ENCODE measurements at regions not wholly inside any gene's neighbourhood (a gene's known extent, or its start where the extent isn't known, plus 50 kb on each side); places are given as distances from the start of the nearest gene placed in this dataset.

DNA sequence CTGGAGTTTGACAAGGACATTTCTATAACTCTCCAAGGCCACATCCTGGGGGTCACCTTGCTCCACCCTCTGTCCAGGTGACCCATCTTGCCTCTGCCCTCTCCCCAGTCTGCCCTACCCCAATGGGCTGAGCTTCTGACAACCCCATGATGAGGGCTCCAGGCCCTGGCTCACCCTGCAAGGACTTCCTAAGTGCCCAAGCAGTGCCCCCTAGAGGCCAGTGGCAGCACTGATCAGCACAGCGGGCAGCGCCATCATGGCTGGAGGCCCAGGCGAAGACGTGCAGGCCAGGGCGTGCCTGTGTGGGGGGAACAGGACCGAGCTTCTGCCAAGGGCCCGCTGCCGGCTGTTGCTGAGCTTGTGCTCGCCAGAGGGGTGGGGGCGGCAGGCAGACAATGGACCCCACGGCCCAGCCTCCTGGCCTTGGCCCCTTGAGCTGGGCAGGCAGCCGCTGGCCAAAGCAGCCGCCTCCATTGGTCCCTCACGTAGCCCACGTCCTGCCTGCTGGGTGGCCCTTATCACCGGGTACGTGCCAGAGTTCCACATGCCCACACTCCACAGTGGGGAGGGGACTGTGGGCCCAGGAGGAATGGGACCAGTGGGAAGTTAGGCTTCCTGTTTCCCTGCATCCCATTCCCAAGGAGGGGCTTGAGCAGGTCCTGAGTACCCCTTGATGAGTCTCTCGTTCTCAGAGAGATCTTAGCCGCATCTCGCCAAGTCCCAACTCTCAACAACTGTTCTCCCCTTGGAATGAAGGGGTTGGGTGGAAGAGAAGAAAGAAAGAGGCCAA is 64.3 kb downstream of the MRPL14 start:
- no peak for DNase-seq (ENCODE audit: low read depth, low spot score)

DNA sequence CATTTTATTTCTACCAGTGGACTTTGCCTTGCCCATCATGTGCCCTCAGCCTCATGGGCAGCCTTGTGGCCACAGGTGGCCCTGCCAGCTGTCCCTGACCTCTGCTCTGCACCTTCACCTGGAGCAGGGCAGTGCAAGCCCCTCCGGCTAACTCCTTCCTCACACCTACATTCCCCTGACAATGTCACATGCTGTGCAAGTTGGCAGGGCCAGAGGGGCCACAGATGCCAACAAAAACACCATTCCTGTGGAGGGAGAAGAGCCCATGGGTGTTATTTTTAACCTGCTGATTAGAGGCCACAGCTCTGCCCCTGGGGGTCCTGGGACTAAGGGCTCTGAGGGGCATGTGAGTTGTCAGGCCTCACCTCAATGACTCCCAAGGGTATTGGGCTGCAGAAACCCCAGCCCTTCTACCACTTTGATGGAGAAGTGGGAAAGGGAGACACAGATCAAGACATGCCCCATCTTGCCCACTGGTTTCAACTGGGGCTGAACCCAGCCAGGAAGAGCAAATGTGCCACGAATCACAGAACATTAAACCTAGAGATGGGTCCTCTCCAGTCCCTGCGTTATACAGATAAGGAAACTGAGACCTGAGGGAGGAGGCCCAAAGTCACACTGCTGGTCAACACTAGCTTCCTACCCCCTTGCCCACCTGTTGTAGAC is 65.0 kb downstream of the MRPL14 start:
- DNase-seq (ENCODE audit: low read depth, low spot score): no peak

DNA sequence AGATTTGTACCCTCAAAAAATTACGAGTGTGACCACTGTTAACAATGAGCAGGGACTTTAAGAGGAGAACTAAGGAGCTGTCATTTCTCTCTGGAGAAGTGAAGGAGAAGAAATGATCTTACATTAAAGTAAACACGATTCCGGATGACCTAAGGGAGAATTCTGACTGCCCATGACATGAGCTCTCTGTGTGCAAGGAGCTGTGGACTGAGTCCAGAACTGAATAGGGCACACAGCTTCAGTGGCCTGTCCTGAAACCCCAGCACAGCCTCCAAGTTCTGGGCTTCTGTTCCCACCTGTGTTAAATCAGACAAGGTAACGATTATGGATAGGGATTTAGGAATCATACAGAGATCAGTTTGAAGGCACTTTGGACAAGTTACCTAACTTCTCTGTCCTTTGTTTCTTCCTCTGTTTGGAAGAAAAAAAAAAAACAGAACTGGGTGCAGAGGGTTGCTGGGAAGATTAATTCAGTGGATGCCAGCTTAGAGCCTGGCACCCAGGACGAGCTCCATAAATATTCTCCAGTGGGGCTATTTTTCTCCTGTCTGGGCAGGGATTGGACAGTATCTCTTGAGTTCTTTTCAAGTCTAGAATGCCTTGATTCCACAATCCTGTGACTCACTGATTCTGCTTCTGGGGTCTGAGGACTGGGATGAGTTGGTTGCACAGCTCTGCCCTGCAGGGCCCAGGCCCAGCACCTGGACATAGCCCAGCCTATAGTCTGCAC is 65.7 kb downstream of the MRPL14 start:
- DNase-seq (ENCODE audit: low read depth, low spot score): no peak

DNA sequence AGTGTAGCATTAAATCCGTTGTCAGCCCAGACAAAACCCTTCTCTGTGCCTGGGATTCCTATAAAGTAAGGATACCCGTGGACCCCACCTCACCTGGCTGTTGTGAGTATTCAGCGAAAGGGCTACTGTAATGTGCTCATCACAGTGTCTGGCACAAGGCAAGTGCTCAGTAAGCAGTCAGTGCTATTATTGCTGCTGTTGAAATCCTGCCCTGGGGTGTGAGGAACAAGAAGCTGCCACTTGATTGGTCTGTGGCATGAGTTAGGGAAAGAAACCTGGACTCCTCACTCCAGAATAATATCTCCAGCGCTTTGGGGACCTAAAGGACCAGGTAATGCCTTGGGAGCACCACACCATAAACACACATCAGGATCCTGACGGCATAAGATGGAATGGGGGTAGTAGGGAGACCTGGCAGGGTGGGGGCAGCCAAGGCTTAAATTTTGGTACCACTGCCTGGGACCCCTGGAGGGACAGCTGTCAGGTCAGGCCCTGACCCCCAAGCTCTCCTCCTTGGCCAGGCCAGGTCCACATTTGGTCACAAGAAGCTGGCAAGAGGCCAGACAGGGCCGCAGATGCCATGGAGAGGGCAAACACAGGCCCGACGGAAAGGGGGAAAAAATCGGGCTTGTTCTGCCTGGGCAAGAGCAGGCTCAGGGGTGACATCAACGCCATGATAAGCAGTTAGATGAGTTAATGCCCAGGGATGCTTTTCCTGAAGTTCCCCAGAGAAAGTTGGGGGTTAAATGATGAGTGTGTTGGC is 66.5 kb downstream of the MRPL14 start:
- no peak for DNase-seq (ENCODE audit: low read depth, low spot score)

DNA sequence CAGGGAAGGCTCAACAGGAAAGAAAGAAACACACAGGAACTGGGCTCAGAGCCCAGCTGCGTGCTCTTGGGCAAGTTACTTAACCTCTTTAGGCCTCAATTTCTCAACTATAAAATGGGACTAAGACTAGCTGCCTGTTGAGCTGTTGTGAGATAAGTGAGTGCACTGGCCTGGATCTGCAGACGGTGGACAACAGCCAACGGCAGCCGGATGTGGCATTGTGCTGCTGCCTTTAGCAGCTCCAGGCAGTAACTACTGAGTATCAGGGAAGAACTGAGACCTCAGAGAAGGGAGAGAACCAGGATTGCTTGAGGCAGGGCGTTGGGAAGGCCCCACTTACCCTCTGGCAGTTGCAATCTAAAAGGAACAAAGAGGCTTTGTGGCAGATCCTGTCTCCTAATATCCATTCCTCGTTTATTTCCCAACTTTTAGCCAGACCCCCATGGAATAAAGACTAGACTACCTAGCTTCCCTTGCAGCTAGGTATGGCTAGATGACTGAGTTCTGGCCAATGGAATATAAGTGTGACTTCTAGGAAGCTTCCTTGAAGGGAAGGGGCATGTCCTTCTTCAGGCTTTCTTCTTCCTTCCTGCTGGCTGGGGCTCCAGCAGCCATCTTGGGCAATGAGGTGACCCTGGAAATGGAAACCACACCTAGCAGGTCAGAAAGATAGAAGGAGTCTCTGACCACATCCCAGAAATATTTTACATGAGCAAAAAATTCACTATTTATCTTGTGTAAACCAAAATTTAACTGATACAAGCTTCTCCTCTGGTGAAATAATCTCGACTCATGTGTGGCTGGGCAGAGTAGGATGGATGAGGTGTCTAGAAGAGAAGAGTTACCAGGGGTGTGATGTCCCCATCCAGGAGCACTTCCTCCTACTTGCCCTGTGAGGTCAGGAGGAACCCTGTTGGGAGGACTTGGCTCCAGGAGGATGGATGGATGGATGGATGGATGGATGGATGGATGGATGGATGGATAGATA is 67.6 kb downstream of the MRPL14 start:
- no peak for DNase-seq (ENCODE audit: low read depth, low spot score)

DNA sequence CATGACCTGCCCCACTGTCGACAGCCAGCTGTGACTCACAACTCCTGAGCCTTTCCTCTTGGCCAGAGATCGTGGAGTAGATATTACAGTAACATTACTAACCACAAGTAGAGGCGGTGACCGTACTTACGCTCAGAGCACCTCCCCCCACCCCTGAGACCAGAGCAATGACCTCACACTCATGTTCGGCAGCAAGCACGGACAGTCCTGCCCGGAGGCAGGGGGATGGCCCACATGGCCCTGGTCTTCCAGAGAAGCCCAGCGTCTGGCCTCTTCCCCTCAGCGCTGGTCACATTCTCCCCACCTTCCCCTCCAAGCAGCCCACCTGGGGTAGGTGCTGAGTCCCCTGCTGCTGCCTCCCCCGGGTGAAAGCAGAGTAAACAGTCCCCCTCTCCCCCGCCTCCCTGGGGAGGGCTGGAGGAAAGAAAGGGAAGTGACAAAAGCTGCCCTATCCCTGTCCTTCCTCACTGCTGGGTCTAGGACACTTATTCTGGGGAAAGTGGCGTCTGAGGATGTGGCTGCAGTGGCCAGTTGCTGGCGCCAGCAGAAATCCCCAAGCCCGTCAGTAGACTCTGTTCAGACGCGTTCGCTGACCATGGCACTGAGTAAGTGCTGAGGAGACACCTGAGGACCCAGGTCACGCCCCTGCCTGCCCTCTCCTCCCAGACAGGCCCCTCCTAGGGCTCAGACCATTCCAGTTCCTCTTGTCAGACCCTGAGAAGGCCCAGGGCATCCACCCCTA is 68.5 kb downstream of the MRPL14 start:
- DNase-seq (ENCODE audit: low read depth, low spot score): no peak

DNA sequence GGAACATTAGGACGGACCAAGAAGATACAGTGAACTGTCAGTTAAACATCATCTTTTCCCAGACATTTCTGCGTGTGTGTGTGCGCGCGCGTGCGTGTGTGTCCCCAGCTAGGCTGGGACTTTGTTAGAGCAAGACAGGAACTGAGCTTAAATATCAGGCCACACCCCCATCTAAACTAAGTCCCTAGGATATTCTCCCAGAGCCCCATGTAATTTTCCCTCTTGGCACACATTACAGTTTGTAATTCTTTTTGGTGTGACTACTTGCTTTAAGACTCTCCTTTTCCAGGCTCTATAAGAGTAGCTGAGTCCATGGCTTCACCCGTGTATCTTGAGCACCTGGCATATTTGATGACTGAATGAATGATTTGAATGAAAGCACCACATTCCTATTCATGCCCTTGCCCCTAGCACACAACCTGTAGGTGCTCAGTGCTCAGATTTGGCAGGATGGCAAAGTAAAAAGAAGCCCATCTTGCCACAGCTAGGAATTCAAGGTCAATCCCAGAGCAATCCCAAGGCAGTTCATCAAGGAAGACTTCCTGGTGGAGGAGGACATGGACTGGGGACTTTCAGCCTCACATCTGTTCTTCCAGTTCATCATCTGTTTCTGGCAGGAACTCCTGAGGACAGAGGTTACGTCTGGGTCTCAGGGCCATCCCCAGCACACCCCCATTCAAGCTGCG is 69.2 kb downstream of the MRPL14 start:
- no peak for DNase-seq (ENCODE audit: low read depth, low spot score)

DNA sequence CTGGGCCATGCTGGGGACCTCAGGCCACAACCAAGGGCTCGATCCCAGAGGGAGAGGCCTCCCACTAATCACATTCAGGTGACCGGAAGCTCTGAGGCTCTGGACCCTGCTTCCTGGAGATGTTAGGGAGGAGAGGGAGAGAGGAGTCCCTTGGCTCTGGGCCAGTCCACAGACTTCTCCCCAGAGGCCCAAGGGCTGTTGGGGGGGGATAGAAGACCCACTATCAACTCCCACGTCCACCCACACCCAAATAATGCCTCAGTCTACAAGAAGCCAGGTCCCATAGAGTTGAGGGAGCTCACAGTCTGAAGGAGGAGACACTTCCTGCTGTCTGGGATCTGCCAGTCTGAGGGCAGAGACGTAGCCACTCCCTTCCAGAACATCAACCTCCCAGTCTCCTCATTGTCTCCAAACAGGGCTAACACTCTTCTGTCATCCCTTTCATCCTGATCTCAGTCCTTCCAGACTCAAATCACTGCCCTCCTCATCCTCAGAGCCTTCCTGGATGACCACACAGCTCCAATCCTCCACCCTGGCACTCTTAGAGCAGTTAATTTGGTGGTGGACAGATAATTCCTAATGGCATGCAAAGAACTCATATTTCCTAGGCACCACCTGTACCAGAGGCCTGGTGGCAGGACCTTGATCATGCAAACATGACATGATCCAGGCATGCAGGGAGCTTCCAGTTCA is 69.9 kb downstream of the MRPL14 start:
- DNase-seq (ENCODE audit: low read depth, low spot score): no peak

DNA sequence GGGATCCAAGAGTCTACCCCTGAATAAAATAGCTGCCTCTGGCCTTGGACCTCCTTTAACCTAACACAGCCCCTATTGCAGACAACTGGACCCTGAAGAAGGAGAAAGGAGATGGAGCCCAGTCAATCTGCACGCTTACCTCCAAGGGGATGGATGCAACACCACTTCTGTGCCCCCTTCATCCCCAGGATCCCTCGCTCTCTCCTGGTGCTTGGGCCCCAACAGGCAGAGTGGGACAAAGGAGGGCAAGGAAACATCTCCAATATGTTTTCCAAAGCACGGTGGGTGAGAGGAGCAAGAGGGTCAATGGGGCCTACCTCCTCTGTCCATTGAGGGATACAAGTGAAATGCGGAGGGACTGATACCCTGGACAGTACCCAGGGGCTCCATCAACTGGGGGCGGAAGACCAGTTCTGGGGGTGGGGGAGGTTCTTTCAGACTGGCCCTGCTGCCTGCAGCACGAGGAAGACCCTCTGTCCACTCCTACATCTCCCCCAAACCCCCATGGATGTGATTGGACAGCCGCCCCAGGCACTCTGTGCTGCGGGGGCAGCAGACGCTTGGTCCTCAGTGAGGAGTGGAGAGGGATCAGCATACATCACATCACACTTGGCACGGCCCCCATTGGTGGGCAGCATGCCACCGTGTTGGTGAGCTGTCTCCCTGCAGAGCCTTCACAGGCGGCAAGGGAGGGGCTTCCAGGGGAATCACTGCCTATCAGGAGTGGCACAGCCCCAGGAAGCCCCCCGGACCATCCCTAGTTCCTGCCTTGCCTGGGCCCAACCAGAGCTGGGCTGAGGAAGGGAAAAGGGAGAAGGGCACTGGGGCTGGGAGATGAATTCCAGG is 70.6 kb downstream of the MRPL14 start:
- DNase-seq (ENCODE audit: low read depth, low spot score): no peak

DNA sequence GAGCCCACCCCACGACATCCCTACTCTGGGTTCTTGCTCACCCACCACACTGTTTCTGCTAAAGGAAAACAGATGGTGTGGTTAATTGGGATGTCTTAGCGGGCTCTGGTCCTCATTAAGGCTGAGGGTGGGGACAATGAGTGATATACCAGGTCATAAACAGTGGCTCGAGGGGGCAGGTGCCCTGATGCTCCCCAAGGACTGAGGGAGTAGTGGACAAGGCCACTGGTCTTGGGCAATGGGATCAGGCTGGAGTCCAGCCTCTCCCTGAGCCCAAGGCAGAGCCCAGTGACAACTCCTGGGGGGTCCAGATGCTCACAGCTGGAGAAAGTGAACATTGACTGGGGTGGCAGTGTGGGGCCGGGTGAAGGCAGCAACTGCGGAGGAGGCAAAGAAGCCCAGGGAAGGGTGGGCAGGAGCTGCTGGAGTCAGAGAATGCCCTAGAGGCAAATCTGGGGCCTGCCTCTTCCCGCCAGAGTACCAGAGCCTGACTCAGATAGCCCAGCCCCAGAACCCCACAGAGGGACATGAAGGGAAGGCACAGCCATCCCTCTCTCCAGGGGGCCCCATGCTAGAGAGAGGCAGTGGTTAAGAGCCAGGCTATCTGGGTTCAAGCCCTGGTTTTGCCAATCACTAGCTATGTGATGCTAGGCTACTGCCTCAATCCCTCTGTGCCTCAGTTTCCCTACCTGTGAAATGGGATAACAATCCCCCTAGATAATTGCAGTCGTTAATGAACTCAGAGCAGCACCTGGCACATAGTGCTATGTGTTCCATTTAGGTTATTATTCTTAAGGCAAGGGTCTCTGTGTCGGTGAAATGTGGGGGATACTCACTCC is 72.3 kb downstream of the MRPL14 start:
- no peak for DNase-seq (ENCODE audit: low read depth, low spot score)

DNA sequence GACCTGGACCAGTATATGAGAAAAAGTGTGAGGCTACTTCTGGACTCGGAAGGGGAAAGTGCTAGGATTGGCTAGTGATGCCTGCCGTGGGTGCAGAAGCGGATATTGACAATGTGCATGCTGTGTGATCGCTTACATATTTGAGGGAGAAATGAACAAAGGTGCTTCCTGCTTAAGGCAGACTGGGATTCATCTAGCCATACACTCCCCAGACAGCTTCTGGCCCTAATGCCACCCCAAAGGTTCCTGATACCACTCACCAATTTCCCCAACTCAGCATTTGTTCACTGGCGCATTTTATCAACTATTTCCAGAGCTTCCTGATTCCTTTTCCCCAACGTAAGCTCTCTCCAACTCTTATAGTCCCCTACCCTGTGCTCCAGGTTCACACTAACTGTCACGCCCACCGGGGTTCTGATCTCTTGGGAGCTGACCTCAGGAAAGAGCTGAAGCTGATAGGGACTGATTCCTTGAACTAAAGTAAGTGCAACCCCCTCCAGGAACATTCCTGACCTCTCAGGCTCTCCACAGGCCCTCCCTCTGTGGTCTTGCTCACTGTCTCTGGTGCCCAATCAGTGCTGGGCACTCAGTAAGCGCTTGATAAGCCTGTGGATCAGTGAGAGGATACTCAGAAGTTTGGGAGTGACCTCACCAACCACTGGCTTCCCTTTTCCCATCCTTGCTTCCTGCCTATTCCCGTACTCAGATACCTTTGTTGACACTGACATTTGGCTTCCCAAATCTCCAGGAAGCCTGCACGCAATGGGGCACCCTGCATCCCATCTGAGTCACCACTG is 73.3 kb downstream of the MRPL14 start:
- no peak for DNase-seq (ENCODE audit: low read depth, low spot score)

DNA sequence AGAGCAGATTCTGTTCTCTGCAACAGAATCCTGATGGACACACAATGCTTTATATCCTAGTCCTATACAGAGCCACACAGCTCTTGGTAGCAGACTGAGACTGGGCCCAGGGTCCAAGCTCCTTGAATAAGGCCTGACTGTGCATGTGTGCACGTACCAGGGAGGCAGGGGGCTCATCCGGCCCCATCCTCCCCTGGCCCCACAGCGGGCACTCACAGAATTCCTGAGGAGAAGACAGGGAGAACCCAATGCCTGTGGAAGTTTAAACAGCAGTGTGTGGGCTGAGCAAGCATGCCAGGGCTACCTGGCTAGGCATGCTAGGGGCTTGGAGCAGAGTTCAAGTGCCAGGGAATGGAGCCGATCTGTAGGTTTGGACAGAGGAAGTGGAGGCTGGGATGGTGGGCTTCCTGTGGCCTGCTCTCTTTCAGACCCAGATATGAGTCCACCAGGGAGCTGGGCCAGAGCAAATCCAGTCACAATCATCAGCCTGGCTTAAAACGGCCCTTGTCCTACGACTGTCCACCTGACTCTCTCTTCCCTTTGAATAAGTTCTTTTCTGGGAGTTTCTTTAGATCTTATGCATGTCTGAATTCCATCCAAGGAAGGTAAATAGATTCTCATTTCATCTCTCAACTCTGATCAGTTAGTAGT is 74.0 kb downstream of the MRPL14 start:
- no peak for DNase-seq (ENCODE audit: low read depth, low spot score)

DNA sequence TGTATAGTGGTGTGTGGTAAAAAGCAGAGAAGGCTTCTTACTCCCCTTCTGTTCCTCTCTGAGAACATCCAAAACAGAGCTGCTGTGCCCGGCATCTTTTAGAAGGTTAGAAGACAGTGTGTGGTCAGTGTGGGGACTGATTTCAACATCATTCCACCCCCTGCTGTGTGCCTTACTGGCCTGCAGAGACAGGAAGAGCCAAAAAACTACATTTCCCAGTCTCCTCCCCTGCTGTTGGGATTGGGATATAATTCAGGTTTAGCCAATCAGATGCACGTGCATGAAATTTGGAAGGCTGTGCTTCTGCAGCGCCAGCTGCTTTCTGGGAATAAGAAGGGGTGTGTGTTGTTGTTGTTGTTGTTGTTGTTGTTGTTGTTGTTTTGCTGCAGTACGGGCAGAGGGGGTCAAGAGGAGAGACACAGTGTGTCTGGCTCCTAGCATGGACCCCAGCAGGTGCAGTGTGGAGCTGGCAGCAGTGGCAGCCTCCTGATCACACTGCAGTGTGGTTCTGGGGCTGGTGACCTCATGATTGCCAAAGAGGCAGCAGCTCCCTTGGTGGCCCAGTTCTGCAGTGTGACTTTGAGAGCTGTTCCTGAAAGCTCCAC is 74.7 kb downstream of the MRPL14 start:
- no peak for DNase-seq (ENCODE audit: low read depth, low spot score)

DNA sequence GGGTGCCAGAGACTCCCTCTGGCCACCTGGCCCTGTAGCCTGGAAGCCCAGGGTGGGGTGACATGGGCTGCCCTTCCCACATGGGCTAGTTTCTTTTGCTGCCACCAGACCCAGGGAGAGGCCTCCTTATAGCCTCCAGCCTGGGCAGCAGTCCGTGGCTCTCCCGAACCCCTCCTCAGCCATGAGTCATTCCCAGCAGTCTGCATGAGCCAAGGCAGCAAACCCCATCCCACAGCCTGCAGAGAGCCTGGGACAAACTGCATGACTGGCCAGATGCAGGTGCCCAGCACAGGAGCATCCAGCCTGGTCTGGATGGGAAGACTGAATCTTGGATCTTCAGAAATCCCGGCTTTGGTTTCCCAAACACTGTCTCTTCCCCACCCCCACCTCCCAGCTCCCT is 75.7 kb downstream of the MRPL14 start:
- no peak for DNase-seq (ENCODE audit: low read depth, low spot score)

DNA sequence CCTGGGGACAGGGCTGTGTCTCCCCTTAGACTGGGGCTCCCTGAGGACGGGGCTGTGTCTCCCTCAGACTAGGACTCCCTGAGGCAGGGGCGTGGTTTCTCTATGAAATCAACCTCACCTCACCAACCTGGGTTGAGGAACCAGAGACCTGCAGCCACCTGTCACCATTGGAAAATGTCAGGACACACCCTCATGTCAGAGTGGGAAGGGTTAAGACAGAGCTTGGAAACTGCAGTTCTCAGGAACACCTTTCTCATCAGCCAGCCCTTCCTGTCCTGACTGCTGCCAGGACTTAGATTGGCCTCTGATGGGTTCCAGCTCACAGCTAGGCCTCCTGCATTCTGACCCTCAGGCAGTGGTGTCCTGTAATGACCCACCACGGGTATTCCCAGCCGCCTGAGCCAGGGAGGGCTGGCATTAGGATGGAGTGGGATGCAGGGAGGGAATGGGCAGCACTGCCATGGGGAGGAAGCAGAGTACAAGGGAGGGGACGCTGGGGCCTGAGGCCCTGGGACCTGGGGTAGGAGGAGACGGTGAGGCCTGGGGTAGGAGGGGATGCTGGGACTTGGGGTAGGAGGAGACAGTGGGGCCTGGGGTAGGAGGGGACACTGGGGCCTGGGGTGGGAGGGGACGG is 76.3 kb downstream of the MRPL14 start:
- no peak for DNase-seq (ENCODE audit: low read depth, low spot score)
